Aorta (tissue), 5 donors: ENCODE measurements at regions not wholly inside any gene's neighbourhood (a gene's known extent, or its start where the extent isn't known, plus 50 kb on each side); places are given as distances from the start of the nearest gene placed in this dataset.
"Not testable (repeated sequence)": the region's sequence is repeated elsewhere in the genome, so short reads cannot be mapped to it uniquely, and the experiment has no call there.

ENCODE experiments used
- ATAC-seq: fragments of 200-7000 bp; cut with Tn5 transposase; one replicate; pipeline ENCODE4 v1.9.1; 2022; ENCODE audit warnings: moderate library complexity; ENCODE audit not compliant: low FRiP score
- DNase-seq, 2 donors: peaks; one replicate each; pipeline ENCODE4 v3.0.0-alpha.2; 2020
- H3K27ac ChIP-seq, 2 donors: one replicate each; pipeline ENCODE4 v1.5.1; 2013; ENCODE audit warnings: low read length in 2 of 2, mild to moderate bottlenecking in 2 of 2, moderate library complexity in 2 of 2, control low read depth in 1 of 2, inconsistent platforms in 1 of 2, low read depth in 1 of 2
- H3K27me3 ChIP-seq, 2 donors: one replicate each; pipeline ENCODE4 v1.6.1; 2013; ENCODE audit warnings: control low read depth in 1 of 2, low read length in 1 of 2, mild to moderate bottlenecking in 1 of 2, moderate library complexity in 1 of 2; ENCODE audit not compliant: insufficient read depth in 2 of 2, control insufficient read depth in 1 of 2
- H3K36me3 ChIP-seq, 2 donors: one replicate each; pipeline ENCODE4 v1.6.1; 2013; ENCODE audit warnings: control low read depth in 1 of 2, low read length in 1 of 2, mild to moderate bottlenecking in 1 of 2; ENCODE audit not compliant: insufficient read depth in 2 of 2, control insufficient read depth in 1 of 2
- H3K4me1 ChIP-seq, 2 donors: one replicate each; pipeline ENCODE4 v1.6.1; 2013; ENCODE audit warnings: low read length in 2 of 2, control low read depth in 1 of 2, mild to moderate bottlenecking in 1 of 2, moderate library complexity in 1 of 2; ENCODE audit not compliant: insufficient read depth in 2 of 2, control insufficient read depth in 1 of 2
- H3K4me3 ChIP-seq, 2 donors: one replicate each; pipeline ENCODE4 v1.5.1; 2013; ENCODE audit warnings: low read length in 2 of 2, control low read depth in 1 of 2, mild to moderate bottlenecking in 1 of 2
- H3K9me3 ChIP-seq: one replicate; pipeline ENCODE4 v1.6.1; 2013; ENCODE audit warnings: mild to moderate bottlenecking, low read length; ENCODE audit not compliant: control insufficient read depth
- WGBS, 2 donors: extraction: QIAGEN DNeasy Blood & Tissue Kit; methylation state at CpG; one replicate each; pipeline ENCODE4 v1.1.7; 2013; 5-methylcytosine and 5-hydroxymethylcytosine counted together
- intact Hi-C, 2 donors: fragments of 100-400 bp; cut with DNase I; formaldehyde crosslinking; loops; one replicate each; pipeline versions ENCODE4 v1.14.2 to v1.15.0; 2022
- donor health status: healthy with polysubstance abuse.
- donor health status: Bipolar disorder and iron deficiency.
- donor health status: DM: no; HTN: no; CAD: no.
- donor health status: DM: no; HTN: no; CAD: no.
- donor health status: DM: yes; HTN: yes; CAD: no.

DNA sequence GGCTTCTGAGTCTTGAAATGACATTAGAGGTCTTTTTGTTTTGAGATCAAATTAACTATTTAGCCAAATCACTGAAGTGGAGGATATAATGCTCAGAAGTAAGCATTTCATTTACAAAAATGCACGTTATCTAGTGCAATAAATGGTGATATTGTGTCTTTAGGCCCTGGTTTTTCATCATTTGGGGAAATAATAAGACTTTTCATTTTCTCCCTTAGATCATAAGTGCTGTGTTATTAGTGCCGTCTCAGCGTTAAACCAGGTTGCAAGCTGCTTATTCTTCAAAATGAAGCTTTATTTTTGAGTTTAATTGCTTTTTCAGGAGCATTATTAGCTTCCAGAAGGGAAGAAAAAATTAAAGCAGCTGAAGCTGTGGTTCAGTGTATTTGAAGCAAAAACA is 1416.8 kb upstream of the GOT2 start:
- intact Hi-C loops, result no loop called here
- DNase-seq (no peak), ATAC-seq (no peak)
- Histone ChIP-seq H3K27me3 (no peaks in the 10 kb centered on the region), H3K4me1 (no peaks in the 10 kb centered on the region), H3K4me3 (no peak overlapping the region), H3K9me3 (no peaks in the 10 kb centered on the region), H3K27ac (no peak overlapping the region), H3K36me3 (no peaks in the 10 kb centered on the region)
- 90 to 91% methylated on average over 3 of the region's 3 CpGs for WGBS, 2 donors

DNA sequence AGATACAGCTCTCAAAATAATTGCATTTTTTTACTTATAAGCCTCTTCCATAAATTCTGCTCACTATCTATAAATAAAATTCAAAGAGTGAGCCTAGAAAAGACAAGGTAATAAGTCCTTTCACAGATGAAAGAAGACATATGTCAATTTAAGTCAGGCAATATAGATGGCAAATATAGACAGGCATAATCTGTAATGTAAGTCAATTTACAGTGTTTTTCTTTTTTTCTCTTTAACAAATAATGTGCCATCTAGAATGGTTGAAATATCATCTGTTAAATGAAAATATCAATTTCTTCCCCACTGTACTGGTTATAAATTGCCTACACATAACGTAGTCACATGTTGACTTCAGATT is 1409.2 kb upstream of the GOT2 start:
- Histone ChIP-seq H3K36me3 (no peaks in the 10 kb centered on the region), H3K4me1 (no peaks in the 10 kb centered on the region), H3K9me3 (no peaks in the 10 kb centered on the region), H3K4me3 (no peak overlapping the region), H3K27me3 (no peaks in the 10 kb centered on the region), H3K27ac (no peak overlapping the region)
- no peak for ATAC-seq
- 79 to 80% methylated on average over 1 of the region's 1 CpG for WGBS, 2 donors
- intact Hi-C loops, result no loop called here
- no peak for DNase-seq

DNA sequence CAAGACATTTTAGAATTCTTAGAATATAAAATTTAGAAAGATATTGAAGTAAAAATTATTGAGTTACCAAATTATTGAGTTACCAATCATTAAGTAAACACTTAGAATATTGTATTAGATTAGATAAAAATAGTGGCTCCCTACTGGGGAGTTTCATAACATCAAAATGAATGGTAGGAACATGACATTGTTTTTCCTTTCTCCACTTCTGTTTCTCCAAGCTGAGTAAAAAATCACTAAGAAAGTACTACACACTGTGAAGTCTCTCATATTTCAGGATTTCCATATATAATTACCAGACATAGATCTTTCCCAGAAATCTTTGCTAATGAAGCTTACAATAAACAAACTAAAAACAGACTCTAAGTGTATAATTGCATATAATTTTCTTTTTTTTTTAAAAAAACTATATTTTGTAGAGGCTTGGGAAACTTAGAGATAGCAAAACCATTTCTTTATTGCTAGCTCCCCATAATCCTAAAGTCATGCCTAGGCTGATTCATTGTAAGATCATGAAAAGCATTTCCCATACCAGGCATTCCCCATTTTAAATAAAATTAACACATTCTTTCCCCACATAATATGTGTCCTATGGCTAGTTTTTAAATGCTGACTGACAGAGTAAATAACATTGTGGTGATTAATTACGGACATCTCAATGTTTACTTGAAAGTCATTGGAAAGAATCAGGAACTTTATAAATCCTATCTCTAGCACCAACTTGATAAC is 1408.7 kb upstream of the GOT2 start:
- Histone ChIP-seq H3K27ac (no peak overlapping the region), H3K9me3 (no peaks in the 10 kb centered on the region), H3K4me3 (no peak overlapping the region), H3K36me3 (no peaks in the 10 kb centered on the region), H3K4me1 (no peaks in the 10 kb centered on the region), H3K27me3 (no peaks in the 10 kb centered on the region)
- intact Hi-C loops, result no loop called here
- WGBS, 2 donors, result 25 to 36% methylated on average over 1 of the region's 1 CpG
- no peak for DNase-seq
- ATAC-seq, result no peak

DNA sequence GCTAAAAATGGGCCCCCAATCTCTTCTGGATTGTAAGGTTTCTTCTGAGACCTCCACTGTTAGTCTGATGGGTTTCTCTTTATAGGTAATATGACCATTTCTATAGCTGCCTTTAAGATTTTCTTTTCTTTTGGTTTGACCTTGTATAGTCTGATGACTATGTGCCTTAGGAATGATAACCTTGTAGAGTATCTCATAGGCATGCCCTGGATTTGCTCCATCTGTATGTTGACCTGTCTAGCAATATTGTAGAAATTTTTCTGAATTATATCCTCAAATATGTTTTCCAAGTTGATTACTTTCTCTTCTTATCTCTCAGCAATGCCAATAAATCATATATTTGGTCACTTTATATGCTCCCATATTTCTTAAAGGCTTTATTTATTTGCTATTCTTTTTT is 1403.8 kb upstream of the GOT2 start:
- DNase-seq (no peak), ATAC-seq (no peak)
- Histone ChIP-seq H3K27me3 (no peaks in the 10 kb centered on the region), H3K4me1 (no peaks in the 10 kb centered on the region), H3K36me3 (no peaks in the 10 kb centered on the region), H3K9me3 (no peaks in the 10 kb centered on the region), H3K4me3 (no peak overlapping the region), H3K27ac (no peak overlapping the region)
- intact Hi-C loops, result no loop called here

DNA sequence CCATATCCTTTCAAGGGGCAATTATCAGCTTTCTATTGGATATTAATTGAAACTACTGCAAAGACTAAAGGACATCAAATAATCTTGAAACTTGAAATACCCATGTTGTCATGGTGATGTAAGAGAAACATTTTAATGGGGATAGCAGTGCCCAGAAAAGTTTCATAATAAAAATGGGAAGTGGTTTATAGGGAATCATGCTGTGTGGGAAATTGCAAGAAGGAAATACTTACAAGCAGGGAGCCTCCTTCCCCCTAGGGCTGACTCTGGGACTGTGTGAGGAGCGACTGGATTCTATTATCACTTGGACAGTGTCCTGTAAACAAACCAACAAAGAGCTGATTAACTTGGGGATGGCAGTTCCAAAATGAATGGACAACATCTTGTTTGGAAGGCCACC is 1393.1 kb upstream of the GOT2 start:
- Histone ChIP-seq H3K9me3 (no peaks in the 10 kb centered on the region), H3K4me3 (no peak overlapping the region), H3K36me3 (no peaks in the 10 kb centered on the region), H3K27me3 (no peaks in the 10 kb centered on the region), H3K4me1 (no peaks in the 10 kb centered on the region), H3K27ac (no peak overlapping the region)
- DNase-seq (no peak), ATAC-seq (no peak)
- intact Hi-C loops, result no loop called here
- 71% methylated on average over 1 of the region's 1 CpG for WGBS, 2 donors

DNA sequence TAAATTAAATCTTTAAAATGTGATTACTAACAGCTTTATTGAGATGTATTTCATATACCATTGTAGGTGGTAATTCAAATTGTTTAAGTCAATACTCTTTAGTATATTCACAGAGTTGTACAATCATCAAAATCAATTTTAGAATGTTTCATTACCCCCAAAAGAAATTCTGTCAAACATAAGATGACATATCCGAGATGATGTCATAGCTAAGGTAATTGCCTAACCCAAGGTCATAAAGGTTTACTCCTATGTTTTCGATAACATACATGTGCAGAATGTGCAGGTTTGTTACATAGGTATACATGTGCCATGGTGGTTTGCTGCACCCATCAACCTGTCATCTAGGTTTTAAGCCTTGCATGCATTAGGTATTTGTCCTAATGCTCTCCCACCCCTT is 1392.0 kb upstream of the GOT2 start:
- ATAC-seq, H3K36me3 ChIP-seq, H3K4me3 ChIP-seq, H3K9me3 ChIP-seq, intact Hi-C loops, H3K4me1 ChIP-seq, DNase-seq, H3K27ac ChIP-seq, H3K27me3 ChIP-seq: not testable (repeated sequence)
- 86% methylated on average over 2 of the region's 2 CpGs for WGBS, 2 donors

DNA sequence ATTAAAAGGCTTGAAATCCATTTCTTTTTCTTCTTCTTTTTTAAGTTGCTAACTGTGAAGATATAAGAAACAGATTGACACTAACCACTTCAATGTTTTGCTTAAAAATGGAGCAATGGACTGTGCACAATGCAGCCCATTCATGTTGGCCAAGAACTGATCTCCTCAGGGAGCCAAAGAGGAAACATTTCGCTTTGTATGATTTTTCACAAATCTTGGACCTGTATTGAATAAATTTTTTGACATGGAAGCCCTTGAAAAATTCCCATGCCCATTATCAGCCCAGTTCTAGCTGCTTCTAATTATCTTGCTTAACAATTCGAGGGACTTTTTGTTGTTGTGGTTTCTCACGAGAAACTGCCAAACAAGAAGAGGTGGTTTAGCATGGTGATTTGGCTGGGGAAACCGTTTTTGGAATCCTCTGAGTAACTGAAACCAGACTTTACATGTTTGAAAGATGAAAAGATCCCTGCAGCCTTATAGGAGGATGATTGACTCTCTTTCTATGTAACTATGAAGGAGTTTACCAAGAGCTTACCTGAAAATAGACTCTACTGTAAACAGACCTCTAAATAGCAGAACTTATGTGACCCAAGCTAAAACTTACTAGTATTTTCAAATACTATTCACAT is 1389.4 kb upstream of the GOT2 start:
- no peaks in the 10 kb centered on the region for H3K4me1 ChIP-seq
- no peaks in the 10 kb centered on the region for H3K27me3 ChIP-seq
- no peak overlapping the region for H3K27ac ChIP-seq
- DNase-seq (no peak), ATAC-seq (no peak)
- H3K9me3 ChIP-seq, result peaks cover 1% of the 10 kb centered on the region
- H3K4me3 ChIP-seq, result no peak overlapping the region
- intact Hi-C loops, result no loop called here
- 19 to 20% methylated on average over 4 of the region's 4 CpGs for WGBS, 2 donors
- no peaks in the 10 kb centered on the region for H3K36me3 ChIP-seq

DNA sequence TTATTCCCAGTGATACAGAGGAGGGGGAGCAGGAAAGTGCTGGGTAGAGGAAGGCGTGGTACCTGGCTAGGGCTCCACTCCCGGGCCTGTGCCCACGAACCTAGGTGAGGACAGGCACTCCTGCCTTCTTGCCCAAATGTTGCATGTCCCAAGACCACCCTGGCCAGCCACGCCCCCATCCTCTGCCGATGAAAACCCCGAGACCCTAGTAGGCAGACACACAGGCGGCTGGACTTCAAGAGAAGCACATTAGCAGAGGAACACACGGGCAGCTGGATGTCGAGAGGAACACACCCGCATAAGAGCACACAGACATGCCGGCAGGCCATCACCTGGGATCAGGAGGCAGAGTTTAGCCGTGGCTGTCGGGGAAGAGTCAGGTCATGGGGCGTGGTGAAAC is 1386.5 kb upstream of the GOT2 start:
- Histone ChIP-seq H3K9me3 (peaks cover 1% of the 10 kb centered on the region), H3K27ac (no peak overlapping the region), H3K27me3 (no peaks in the 10 kb centered on the region), H3K4me3 (no peak overlapping the region), H3K36me3 (no peaks in the 10 kb centered on the region), H3K4me1 (no peaks in the 10 kb centered on the region)
- intact Hi-C loops, result no loop called here
- ATAC-seq, result no peak
- 93 to 94% methylated on average over 14 of the region's 14 CpGs for WGBS, 2 donors
- DNase-seq, result no peak

DNA sequence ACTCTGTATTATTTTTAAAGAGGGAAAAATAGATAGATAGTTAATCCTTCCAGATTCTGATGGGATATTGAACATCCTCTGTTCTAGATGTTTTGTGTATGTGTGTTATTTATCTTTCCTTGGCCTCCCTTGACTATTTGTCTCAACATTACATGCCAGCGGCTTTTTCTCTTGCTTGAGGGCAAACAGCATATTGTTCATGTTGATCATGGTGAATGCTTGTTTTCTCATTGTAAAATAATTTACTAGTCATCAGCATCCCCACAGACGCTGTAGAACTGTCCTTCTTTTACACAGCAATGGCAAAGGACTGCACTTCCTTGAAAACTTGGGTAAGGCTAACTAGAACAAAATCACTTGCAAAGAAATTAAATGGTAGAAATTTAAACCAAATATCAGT is 1376.4 kb upstream of the GOT2 start:
- Histone ChIP-seq H3K36me3 (no peaks in the 10 kb centered on the region), H3K27me3 (no peaks in the 10 kb centered on the region), H3K4me3 (no peak overlapping the region), H3K9me3 (no peaks in the 10 kb centered on the region), H3K27ac (no peak overlapping the region), H3K4me1 (no peaks in the 10 kb centered on the region)
- DNase-seq (no peak), ATAC-seq (no peak)
- WGBS, 2 donors, result 41 to 46% methylated on average over 2 of the region's 2 CpGs
- intact Hi-C loops, result no loop called here
